H1 (cell line): ENCODE measurements at regions not wholly inside any gene's neighbourhood (a gene's known extent, or its start where the extent isn't known, plus 50 kb on each side); places are given as distances from the start of the nearest gene placed in this dataset.

Experiments
- CTCF ChIA-PET: fragments of 300-600 bp; sonication (Branson Sonifier 250); formaldehyde crosslinking; loops from one replicate; lab custom pipeline; 2021; ENCODE audit not compliant: partially characterized antibody; lab: Charles Lee
- POLR2A ChIA-PET: fragments of 300-600 bp; sonication (Branson Sonifier 250); formaldehyde crosslinking; loops from one replicate; lab custom pipeline; 2021; ENCODE audit warnings: inconsistent platforms; ENCODE audit not compliant: partially characterized antibody; lab: Charles Lee
- DNase-seq, 2 experiments: peaks; one replicate each; pipeline versions ENCODE4 v3.0.0 to v3.0.0-alpha.2; 2010 to 2022; ENCODE audit warnings: low spot score in 2 of 2, low read depth in 1 of 2, mixed read lengths in 1 of 2
- FAIRE-seq: peaks from 2 replicates; lab custom pipeline; 2011; peaks lifted over from hg19 to GRCh38; lab: Jason Lieb, UNC
- H2AFZ ChIP-seq: 2 replicates; pipeline ENCODE4 v1.8.1; 2012; ENCODE audit warnings: low read length, inconsistent platforms
- H2AK5ac ChIP-seq: 2 replicates; pipeline ENCODE4 v1.6.1; 2013; ENCODE audit warnings: low read depth, low read length
- H2BK120ac ChIP-seq: replicated peaks from 2 replicates; pipeline ENCODE3; 2013; ENCODE audit warnings: low read depth, low read length, inconsistent platforms
- H2BK12ac ChIP-seq: 2 replicates; pipeline ENCODE4 v1.6.1; 2013; ENCODE audit warnings: low read depth, low read length
- H2BK15ac ChIP-seq: 2 replicates; pipeline ENCODE4 v1.6.1; 2013; ENCODE audit warnings: low read length
- H2BK20ac ChIP-seq: 2 replicates; pipeline ENCODE4 v1.6.1; 2013; ENCODE audit warnings: low read length
- H2BK5ac ChIP-seq: 2 replicates; pipeline ENCODE4 v1.6.1; 2013; ENCODE audit warnings: low read depth, low read length
- H3K14ac ChIP-seq: 2 replicates; pipeline ENCODE4 v1.6.1; 2013; ENCODE audit warnings: inconsistent platforms; ENCODE audit not compliant: insufficient read length
- H3K18ac ChIP-seq: 2 replicates; pipeline ENCODE4 v1.6.1; 2013; ENCODE audit warnings: low read length; ENCODE audit errors: extremely low read depth
- H3K23ac ChIP-seq: 2 replicates; pipeline ENCODE4 v1.6.1; 2013; ENCODE audit warnings: inconsistent platforms; ENCODE audit not compliant: insufficient read length
- H3K23me2 ChIP-seq: 2 replicates; pipeline ENCODE4 v1.6.1; 2013; ENCODE audit warnings: low read depth, low read length
- H3K27ac ChIP-seq: 2 replicates; pipeline ENCODE4 v1.6.1; 2011; ENCODE audit warnings: low read depth, low read length, inconsistent platforms
- H3K27me3 ChIP-seq, 4 experiments: replicated peaks in 1 of 4; 1 replicate in 1 of 4; 2 replicates in 3 of 4; pipeline versions ENCODE4 v1.6.1 to v1.8.1; 2011 to 2013; ENCODE audit warnings: low read length in 3 of 4, mild to moderate bottlenecking in 3 of 4, inconsistent platforms in 2 of 4, mixed read lengths in 2 of 4, moderate library complexity in 1 of 4; ENCODE audit not compliant: control insufficient read depth in 3 of 4, insufficient read depth in 3 of 4; ENCODE audit errors: extremely low read depth in 1 of 4
- H3K36me3 ChIP-seq, 4 experiments: 2 replicates each; pipeline versions ENCODE4 v1.6.1 to v1.8.1; 2011 to 2013; ENCODE audit warnings: mild to moderate bottlenecking in 4 of 4, low read length in 3 of 4, moderate library complexity in 2 of 4, control low read depth in 1 of 4, inconsistent platforms in 1 of 4; ENCODE audit not compliant: insufficient read depth in 4 of 4, control insufficient read depth in 2 of 4
- H3K4ac ChIP-seq: replicated peaks from 2 replicates; pipeline ENCODE3; 2013; ENCODE audit warnings: low read length, low read depth, mixed read lengths, inconsistent platforms; ENCODE audit not compliant: insufficient read length
- H3K4me1 ChIP-seq, 4 experiments: replicated peaks in 1 of 4; 1 replicate in 1 of 4; 2 replicates in 3 of 4; pipeline versions ENCODE4 v1.6.1 to v1.8.1; 2011 to 2013; ENCODE audit warnings: low read length in 3 of 4, inconsistent platforms in 2 of 4, mixed read lengths in 1 of 4; ENCODE audit not compliant: insufficient read depth in 4 of 4, control insufficient read depth in 3 of 4
- H3K4me2 ChIP-seq, 2 experiments: 2 replicates each; pipeline versions ENCODE4 v1.6.1 to v1.8.1; 2011 to 2013; ENCODE audit warnings: low read depth in 2 of 2, low read length in 2 of 2, control low read depth in 1 of 2, inconsistent platforms in 1 of 2, mild to moderate bottlenecking in 1 of 2; ENCODE audit not compliant: insufficient read depth in 1 of 2
- H3K4me3 ChIP-seq, 4 experiments: fragments of 200-600, 300-600 bp in 1 of 4; sonication (generic), shearing (Covaris generic), sonication (Bioruptor Twin) in 1 of 4; 2 replicates each; pipeline versions ENCODE4 v1.5.1 to v1.8.1; 2011 to 2016; ENCODE audit warnings: low read length in 4 of 4, low read depth in 3 of 4, control low read depth in 2 of 4, inconsistent platforms in 2 of 4, mild to moderate bottlenecking in 2 of 4, mixed read lengths in 1 of 4, moderate library complexity in 1 of 4; ENCODE audit not compliant: insufficient read depth in 2 of 4; ENCODE audit errors: extremely low read depth in 1 of 4
- H3K56ac ChIP-seq: replicated peaks from 2 replicates; pipeline ENCODE3; 2013; ENCODE audit warnings: low read depth, mild to moderate bottlenecking, mixed read lengths, low read length, inconsistent platforms; ENCODE audit not compliant: insufficient read length
- H3K79me1 ChIP-seq: 2 replicates; pipeline ENCODE4 v1.6.1; 2013; ENCODE audit warnings: low read depth, low read length, control low read depth
- H3K79me2 ChIP-seq, 2 experiments: 2 replicates each; pipeline versions ENCODE4 v1.6.1 to v1.8.1; 2012 to 2013; ENCODE audit warnings: low read length in 2 of 2, mild to moderate bottlenecking in 2 of 2, inconsistent platforms in 1 of 2; ENCODE audit not compliant: insufficient read depth in 2 of 2, control insufficient read depth in 1 of 2
- H3K9ac ChIP-seq, 4 experiments: replicated peaks in 1 of 4; 1 replicate in 1 of 4; 2 replicates in 3 of 4; pipeline versions ENCODE4 v1.6.1 to v1.8.1; 2011 to 2013; ENCODE audit warnings: low read depth in 3 of 4, low read length in 3 of 4, control low read depth in 2 of 4, mild to moderate bottlenecking in 2 of 4, moderate library complexity in 2 of 4, inconsistent platforms in 1 of 4; ENCODE audit errors: extremely low read depth in 1 of 4
- H3K9me3 ChIP-seq, 2 experiments: 2 replicates each; pipeline versions ENCODE4 v1.6.1 to v1.8.1; 2012 to 2013; ENCODE audit warnings: mild to moderate bottlenecking in 2 of 2, moderate library complexity in 2 of 2, control low read depth in 1 of 2, inconsistent platforms in 1 of 2, low read depth in 1 of 2, low read length in 1 of 2, mixed read lengths in 1 of 2; ENCODE audit not compliant: insufficient read depth in 2 of 2
- H4K20me1 ChIP-seq, 2 experiments: replicated peaks in 1 of 2; 2 replicates each; pipeline versions ENCODE3 to v1.8.1; 2011 to 2013; ENCODE audit warnings: inconsistent platforms in 2 of 2, low read length in 2 of 2, mild to moderate bottlenecking in 1 of 2; ENCODE audit not compliant: insufficient read depth in 2 of 2, control insufficient read depth in 1 of 2
- H4K5ac ChIP-seq: 2 replicates; pipeline ENCODE4 v1.6.1; 2013; ENCODE audit warnings: low read length, low read depth, mixed read lengths, inconsistent platforms; ENCODE audit not compliant: insufficient read length
- H4K8ac ChIP-seq: 2 replicates; pipeline ENCODE4 v1.8.0; 2013; ENCODE audit warnings: mild to moderate bottlenecking, moderate library complexity, low read length, inconsistent platforms; ENCODE audit not compliant: insufficient read depth; ENCODE audit errors: extremely low read depth
- H4K91ac ChIP-seq: replicated peaks from 2 replicates; pipeline ENCODE3; 2013; ENCODE audit warnings: low read length, mixed read lengths, inconsistent platforms; ENCODE audit not compliant: insufficient read length
- BRCA1 ChIP-seq: IDR thresholded peaks from 2 replicates; pipeline ENCODE4 v1.6.1; 2012; ENCODE audit warnings: low read depth, low read length, improper control_type of control experiment
- CBX5 ChIP-seq: fragments of 300-800, 300-1000 bp; sonication (generic); IDR thresholded peaks from 2 replicates; pipeline ENCODE4 v1.7.1; 2016; ENCODE audit warnings: antibody characterized with exemption, low read length, low read depth
- CEBPB ChIP-seq: IDR thresholded peaks from 2 replicates; pipeline ENCODE4 v1.6.1; 2012; ENCODE audit warnings: low read depth, low read length
- CHD2 ChIP-seq: IDR thresholded peaks from 2 replicates; pipeline ENCODE4 v1.6.1; 2012; ENCODE audit warnings: low read length, improper control_type of control experiment
- EGR1 ChIP-seq: IDR thresholded peaks from 2 replicates; pipeline ENCODE4 v1.6.1; 2011; ENCODE audit warnings: low read depth, low read length, borderline replicate concordance
- KDM4A ChIP-seq: IDR thresholded peaks from one replicate; pipeline ENCODE4 v1.7.1; 2012; ENCODE audit warnings: low read depth, mild to moderate bottlenecking, moderate library complexity, low read length, inconsistent platforms; ENCODE audit not compliant: severe bottlenecking
- NANOG ChIP-seq: IDR thresholded peaks from 2 replicates; pipeline ENCODE4 v1.6.1; 2011; ENCODE audit warnings: low read length, low read depth, mild to moderate bottlenecking, inconsistent platforms; ENCODE audit not compliant: insufficient read depth, poor library complexity, severe bottlenecking
- NRF1 ChIP-seq: IDR thresholded peaks from 2 replicates; pipeline ENCODE4 v1.6.1; 2011; ENCODE audit warnings: mild to moderate bottlenecking, low read depth, low read length, improper control_type of control experiment
- POLR2AphosphoS5 ChIP-seq: IDR thresholded peaks from 2 replicates; pipeline ENCODE4 v1.6.1; 2011; ENCODE audit warnings: low read depth, low read length
- RBBP5 ChIP-seq: IDR thresholded peaks from 2 replicates; pipeline ENCODE4 v1.7.1; 2012; ENCODE audit warnings: low read depth, mild to moderate bottlenecking, inconsistent platforms, low read length, moderate library complexity, borderline replicate concordance
- TBP ChIP-seq: IDR thresholded peaks from 2 replicates; pipeline ENCODE4 v1.6.1; 2011; ENCODE audit warnings: low read depth, low read length, improper control_type of control experiment
- TCF12 ChIP-seq: IDR thresholded peaks from 2 replicates; pipeline ENCODE4 v1.6.1; 2011; ENCODE audit warnings: low read depth, mild to moderate bottlenecking, low read length
- TEAD4 ChIP-seq: IDR thresholded peaks from 2 replicates; pipeline ENCODE4 v1.6.1; 2012; ENCODE audit warnings: low read depth, low read length, inconsistent platforms, mixed read lengths
- ZNF274 ChIP-seq: IDR thresholded peaks from 2 replicates; pipeline ENCODE4 v1.7.0; 2012; ENCODE audit warnings: low read length, borderline replicate concordance; ENCODE audit errors: extremely low read depth
- WGBS, 2 experiments: shearing (Covaris generic) in 1 of 2; methylation state at CpG; one replicate each; pipeline versions ENCODE4 v1.1.6 to v1.1.7; 2013 to 2015; ENCODE audit warnings: low lambda C conversion rate in 2 of 2, mixed read lengths in 2 of 2, inconsistent platforms in 1 of 2, low coverage in 1 of 2, missing lambda C conversion rate in 1 of 2; ENCODE audit not compliant: insufficient replicate concordance in 2 of 2, insufficient coverage in 1 of 2, insufficient read length in 1 of 2; ENCODE audit errors: extremely low coverage in 1 of 2, missing lambda C conversion rate in 1 of 2; 5-methylcytosine and 5-hydroxymethylcytosine counted together

GRCh38 chr10:128310971-128311658 is 184.9 kb upstream of the MKI67 start:
- Histone ChIP-seq H3K9me3 (no peaks in the 10 kb centered on the region), H3K4me3 (no peak overlapping the region), H2BK5ac (0 out of 2 replicates have a peak overlapping the region, but pooled peaks have one; percentile 60), H2BK12ac (peak overlapping the region; percentile 43; the same call in 1 of the 2 replicates), H3K36me3 (no peaks in the 10 kb centered on the region), H4K8ac (no peak overlapping the region), H3K4ac (no peak overlapping the region), H3K27ac (no peak overlapping the region), H3K79me2 (no peaks in the 10 kb centered on the region), H2BK15ac (no peak overlapping the region), H4K91ac (peak overlapping the region; percentile 7), H4K5ac (peak overlapping the region; percentile 4), H3K4me2 (peak overlapping the region in 1 of 2 experiments; percentile 46; a peak in 2 of 4 replicates), H3K23me2 (no peaks in the 10 kb centered on the region), H4K20me1 (no peaks in the 10 kb centered on the region), H3K79me1 (no peaks in the 10 kb centered on the region), H3K56ac (no peak overlapping the region), H3K18ac (peak overlapping the region; percentile 60; the same call in 1 of the 2 replicates), H3K4me1 (peaks cover 0 to 10% (median 8%) of the 10 kb centered on the region in 4 experiments), H3K9ac (no peak overlapping the region), H2BK20ac (no peak overlapping the region; the same call in 1 of the 2 replicates), H3K23ac (no peak overlapping the region), H2AFZ (peak overlapping the region; percentile 27; the same call in 1 of the 2 replicates), H3K27me3 (no peaks in the 10 kb centered on the region), H3K14ac (no peak overlapping the region), H2AK5ac (no peak overlapping the region), H2BK120ac (no peak overlapping the region)
- WGBS, 2 experiments = 61% methylated on average over 9 of the region's 9 CpGs; no CpG with 5 or more reads in 1 of the 2 experiments
- POLR2A ChIA-PET = no interaction called here
- no peak for FAIRE-seq
- DNase-seq = peak in 1 of 2 experiments; percentile 56
- CTCF ChIA-PET = interaction anchor here (0.6 to 1.3 kb wide), 5 partner anchors 15 to 100 kb away, joined by 3 read pairs; no protein-coding TSS in a partner anchor
- no peak for TF ChIP-seq NANOG
- TF ChIP-seq EGR1 = no peak
- no peak for TF ChIP-seq CBX5
- TF ChIP-seq TEAD4 = peak; percentile 70; the same call in 1 of the 2 replicates
- no peak for TF ChIP-seq BRCA1
- TF ChIP-seq TCF12 = no peak
- no peak for TF ChIP-seq RBBP5
- TF ChIP-seq ZNF274 = no peak
- TF ChIP-seq CHD2 = no peak
- no peak for TF ChIP-seq NRF1
- no peak for TF ChIP-seq KDM4A
- peak; percentile 14; the same call in 1 of the 2 replicates for TF ChIP-seq TBP
- no peak for TF ChIP-seq POLR2AphosphoS5
- TF ChIP-seq CEBPB = no peak
